GM21786 (cell line): ENCODE measurements at regions not wholly inside any gene's neighbourhood (a gene's known extent, or its start where the extent isn't known, plus 50 kb on each side); places are given as distances from the start of the nearest gene placed in this dataset.
"Not testable (repeated sequence)": the region's sequence is repeated elsewhere in the genome, so short reads cannot be mapped to it uniquely, and the experiment has no call there.

Source experiments
- ATAC-seq: cut with Tn5 transposase; IDR thresholded peaks from one replicate; pipeline ENCODE4 v1.9.1; 2021; ENCODE audit not compliant: unreplicated experiment

DNA sequence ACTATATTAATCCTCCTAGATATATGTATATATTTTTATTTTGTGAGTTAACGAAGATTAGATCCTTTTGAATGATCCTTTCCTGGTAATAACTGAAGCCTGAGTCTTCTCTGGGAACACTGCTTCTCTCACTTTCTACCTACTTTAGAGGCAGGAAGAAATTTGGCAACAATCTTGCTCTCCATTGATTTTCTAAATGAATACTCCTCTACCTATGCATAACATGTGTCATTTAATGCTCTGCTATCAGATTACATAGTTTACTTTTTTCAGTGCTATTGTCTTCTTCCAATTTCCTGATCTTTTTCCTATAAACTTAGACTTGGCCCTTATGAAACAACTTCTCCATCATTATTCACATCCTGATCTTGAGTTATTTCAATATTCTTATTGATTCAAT, 60.4 kb upstream of the PDHA2 start:
- no peak for ATAC-seq

- no peak for ATAC-seq
These were observed 61.2 kb upstream of the PDHA2 start for GRCh38 chr4:95778666-95779065.

- not testable (repeated sequence) for ATAC-seq
These were observed 69.3 kb upstream of the PDHA2 start for GRCh38 chr4:95770605-95771004.

GRCh38 chr4:95764961-95765360, 74.9 kb upstream of the PDHA2 start:
- ATAC-seq: no peak

DNA sequence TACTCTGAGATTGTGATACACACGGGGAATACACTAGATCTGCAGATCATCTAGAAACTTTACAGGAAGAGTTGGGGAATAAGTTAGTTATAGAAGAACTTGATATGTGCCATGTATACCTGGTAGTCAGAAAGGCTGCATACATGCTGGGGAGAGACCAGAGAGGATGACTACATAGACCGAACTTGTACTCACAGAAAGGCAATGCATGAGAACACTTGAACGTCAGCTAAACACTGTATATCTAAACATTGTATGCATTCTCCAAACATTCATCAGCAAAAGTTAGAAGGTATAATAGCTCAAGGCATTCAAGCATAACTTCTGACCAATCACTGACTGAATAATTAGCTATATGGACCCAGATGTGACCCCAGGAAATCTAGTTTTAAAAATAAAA, 78.0 kb upstream of the PDHA2 start:
- ATAC-seq: no peak

GRCh38 chr4:95761426-95761825, 78.5 kb upstream of the PDHA2 start:
- no peak for ATAC-seq

GRCh38 chr4:95760646-95761045, 79.2 kb upstream of the PDHA2 start:
- not testable (repeated sequence) for ATAC-seq

DNA sequence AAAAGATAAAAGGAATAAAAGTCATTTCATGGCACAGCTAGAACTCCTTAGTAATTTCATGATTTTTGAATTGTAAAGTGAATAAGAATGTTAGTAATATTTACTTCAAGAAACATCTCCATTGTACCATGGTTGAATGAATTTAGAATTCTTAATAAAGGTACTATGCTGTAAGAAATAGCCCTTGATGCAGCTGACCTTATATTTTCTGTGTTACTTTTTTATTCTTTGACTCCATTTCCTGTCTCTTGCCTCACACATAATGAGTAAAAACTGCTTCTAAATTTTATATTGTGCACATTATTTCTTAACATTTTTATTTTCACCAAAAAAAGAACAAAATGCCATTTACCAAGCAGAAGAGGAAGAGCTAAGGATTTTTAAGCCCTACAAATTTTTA, 81.9 kb upstream of the PDHA2 start:
- no peak for ATAC-seq

- no peak for ATAC-seq
These were observed 85.2 kb upstream of the PDHA2 start for GRCh38 chr4:95754667-95755066.

DNA sequence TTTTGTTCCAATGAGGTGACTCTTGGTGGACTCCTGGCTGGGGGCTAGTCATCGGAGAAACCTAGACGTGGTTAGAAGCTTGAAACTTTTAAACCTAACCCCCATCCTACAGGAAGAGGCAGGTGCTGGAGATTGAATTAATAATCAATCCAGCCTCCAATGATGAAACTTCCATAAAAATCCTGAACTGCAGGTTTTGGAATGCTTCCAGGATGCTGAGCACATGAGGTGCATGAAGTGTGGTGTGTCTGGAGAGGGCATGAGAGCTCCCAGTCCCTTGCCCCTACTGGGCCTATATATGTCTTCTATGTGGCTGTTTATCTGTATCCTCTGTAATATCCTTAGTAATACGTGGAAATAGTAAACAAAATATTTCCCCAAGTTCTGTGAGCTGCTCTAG, 90.7 kb upstream of the PDHA2 start:
- no peak for ATAC-seq

- ATAC-seq: no peak
These were observed 97.0 kb upstream of the PDHA2 start for GRCh38 chr4:95742872-95743271.

DNA sequence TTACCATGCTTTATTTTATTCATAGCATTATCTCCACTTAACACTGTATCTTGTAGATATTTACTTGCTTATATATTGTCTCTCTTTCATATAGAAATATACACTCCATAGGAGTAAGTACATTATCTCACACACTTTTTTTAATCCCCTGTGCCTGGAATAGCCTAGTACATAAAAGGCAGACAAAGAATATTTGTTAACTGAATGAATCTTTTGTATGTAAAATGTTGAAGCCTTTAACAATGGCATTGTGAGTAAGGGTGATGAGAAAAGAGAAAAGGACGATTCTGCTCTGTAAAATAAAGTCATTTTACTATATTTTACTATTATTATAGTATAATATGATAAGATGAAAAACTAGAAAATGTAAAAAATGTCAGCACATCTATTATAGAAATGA, 97.7 kb upstream of the PDHA2 start:
- no peak for ATAC-seq

DNA sequence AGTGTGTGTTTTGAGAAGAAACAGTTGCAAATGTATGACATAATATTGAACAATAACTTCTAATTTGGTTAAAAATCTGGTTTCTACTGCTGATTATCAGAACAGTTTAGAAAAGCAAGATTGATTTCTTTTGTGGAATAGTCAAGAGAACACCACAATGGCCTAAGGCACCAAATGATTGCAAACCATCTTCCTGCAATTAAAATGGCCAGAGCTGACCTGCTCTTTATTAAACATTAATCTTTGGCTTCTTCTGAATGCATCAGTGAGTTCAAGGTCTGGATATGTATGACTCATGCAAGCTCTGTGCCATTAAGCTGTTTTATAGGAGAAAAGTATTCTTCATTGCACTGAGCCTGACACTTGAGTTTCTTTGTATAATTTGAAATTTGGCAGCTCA, 107.8 kb upstream of the PDHA2 start:
- no peak for ATAC-seq

GRCh38 chr4:95729596-95729995, 110.3 kb upstream of the PDHA2 start:
- ATAC-seq: no peak

GRCh38 chr4:95728145-95728544, 111.7 kb upstream of the PDHA2 start:
- no peak for ATAC-seq

- no peak for ATAC-seq
These were observed 124.1 kb upstream of the PDHA2 start for GRCh38 chr4:95715830-95716229.

GRCh38 chr4:95714571-95714970, 125.3 kb upstream of the PDHA2 start:
- ATAC-seq: no peak

DNA sequence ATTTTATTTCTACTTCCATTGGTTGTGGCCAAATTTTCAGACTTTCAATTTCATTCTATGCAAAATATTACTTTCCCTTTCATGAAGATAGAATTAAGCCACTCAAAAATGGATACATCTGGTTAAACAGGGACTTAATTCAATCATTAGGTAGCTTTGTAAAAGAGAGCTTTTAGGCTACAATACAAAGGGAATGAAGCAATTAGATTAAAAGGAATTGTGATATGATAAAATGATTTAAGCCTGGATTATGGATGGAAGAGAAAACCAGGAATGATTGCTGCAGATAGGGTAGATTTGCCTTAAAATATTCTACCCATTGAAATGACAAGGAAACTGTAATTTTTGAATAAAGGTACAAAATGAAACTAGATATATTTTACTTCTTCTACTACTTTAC, 134.6 kb upstream of the PDHA2 start:
- ATAC-seq: no peak

DNA sequence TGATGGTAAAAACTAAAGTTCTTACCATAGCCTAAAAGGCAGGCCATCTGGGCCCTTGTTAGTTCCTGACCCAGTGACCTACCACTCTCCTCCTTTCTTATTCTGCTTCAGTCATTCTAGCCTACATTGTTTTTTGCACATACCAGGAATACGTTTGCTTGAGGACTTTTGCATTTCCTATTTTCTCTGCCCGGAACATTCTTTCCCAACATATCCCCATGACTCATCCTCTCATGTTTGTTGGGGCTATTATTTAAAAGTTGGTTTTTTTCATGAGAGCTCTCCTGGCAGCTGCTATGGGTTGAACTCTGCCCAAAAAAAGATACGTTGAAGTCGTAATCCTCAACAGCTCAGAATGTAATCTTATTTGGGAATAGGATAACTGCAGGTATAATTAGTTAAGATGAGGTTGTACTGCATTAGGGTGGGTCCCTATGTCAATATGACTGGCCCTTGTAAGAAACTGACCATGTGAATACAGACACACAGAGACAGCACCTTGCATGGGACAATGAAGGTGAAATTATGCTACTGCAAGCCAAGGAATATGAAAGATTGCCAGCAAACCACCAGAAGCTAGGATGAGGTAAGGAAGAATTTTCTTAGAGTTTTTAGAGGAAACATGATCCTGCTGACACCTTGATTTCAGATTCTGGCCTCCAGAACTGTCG, 138.3 kb upstream of the PDHA2 start:
- no peak for ATAC-seq

DNA sequence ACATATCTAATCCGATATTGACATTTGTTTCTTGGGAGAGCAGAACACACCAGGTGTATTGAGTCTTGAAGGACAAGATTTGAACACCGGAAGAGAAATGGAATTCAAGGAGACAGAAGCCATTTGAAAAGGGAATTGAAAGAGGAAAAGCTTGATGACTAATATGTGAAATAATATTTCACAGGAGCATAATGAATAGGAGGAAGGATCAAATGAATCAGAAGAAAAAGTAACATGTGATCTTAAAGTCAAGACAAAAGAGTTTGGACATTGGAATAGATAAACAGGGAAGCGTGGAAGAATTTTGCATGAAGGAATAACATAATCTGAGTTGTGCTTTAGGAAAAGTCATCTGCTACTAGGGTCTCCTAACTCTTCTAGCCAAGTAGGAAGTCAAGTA, 145.5 kb upstream of the PDHA2 start:
- ATAC-seq: no peak

- no peak for ATAC-seq
These were observed 144.8 kb upstream of the UNC5C start for GRCh38 chr4:95693594-95693993.

- ATAC-seq: no peak
These were observed 127.4 kb upstream of the UNC5C start for GRCh38 chr4:95676190-95676589.

DNA sequence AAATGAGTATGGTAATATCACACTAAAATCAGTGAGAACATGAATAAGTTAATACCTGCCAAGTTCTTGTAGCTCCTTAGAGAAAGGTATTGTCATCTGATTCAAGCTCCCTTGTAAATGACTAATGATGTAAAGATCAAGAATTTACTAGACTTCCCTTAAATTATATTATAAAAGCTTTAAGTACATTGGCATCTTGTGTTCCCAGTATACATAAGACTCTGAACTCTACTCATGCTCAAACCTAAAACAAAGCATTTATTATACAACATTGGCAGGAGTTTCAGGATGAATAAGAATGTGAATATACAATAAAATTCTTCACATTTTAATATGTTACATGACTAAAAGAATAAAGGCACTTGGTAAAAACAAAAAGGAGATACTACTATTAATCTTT, 126.8 kb upstream of the UNC5C start:
- ATAC-seq: no peak
